Stimulated activated memory B cell treated with anti-CD40 and anti-IgM and Interleukin-4, amounts not matched to agents 10 μg/mL and 1 μg/mL and 100 μg/mL, for 72 hours (primary cell): ENCODE measurements at regions not wholly inside any gene's neighbourhood (a gene's known extent, or its start where the extent isn't known, plus 50 kb on each side); places are given as distances from the start of the nearest gene placed in this dataset.
"Not testable (repeated sequence)": the region's sequence is repeated elsewhere in the genome, so short reads cannot be mapped to it uniquely, and the experiment has no call there.

Experiments used
- ATAC-seq: fragments of 150-1000 bp; cut with Tn5 transposase; 2 replicates; pipeline ENCODE4 v1.10.0; 2021
- H3K27ac Mint-ChIP-seq: one replicate; pipeline ENCODE4 v1.8.0; 2022; ENCODE audit warnings: mild to moderate bottlenecking, mixed read lengths
- H3K27me3 Mint-ChIP-seq: one replicate; pipeline ENCODE4 v1.8.0; 2022; ENCODE audit warnings: mixed read lengths
- H3K36me3 Mint-ChIP-seq: one replicate; pipeline ENCODE4 v1.8.0; 2022; ENCODE audit warnings: mixed read lengths
- H3K4me1 Mint-ChIP-seq: one replicate; pipeline ENCODE4 v1.8.0; 2022; ENCODE audit warnings: mixed read lengths
- H3K4me3 Mint-ChIP-seq: one replicate; pipeline ENCODE4 v1.8.0; 2022; ENCODE audit warnings: mild to moderate bottlenecking, moderate library complexity, mixed read lengths
- H3K9me3 Mint-ChIP-seq: one replicate; pipeline ENCODE4 v1.8.0; 2022; ENCODE audit warnings: mixed read lengths

DNA sequence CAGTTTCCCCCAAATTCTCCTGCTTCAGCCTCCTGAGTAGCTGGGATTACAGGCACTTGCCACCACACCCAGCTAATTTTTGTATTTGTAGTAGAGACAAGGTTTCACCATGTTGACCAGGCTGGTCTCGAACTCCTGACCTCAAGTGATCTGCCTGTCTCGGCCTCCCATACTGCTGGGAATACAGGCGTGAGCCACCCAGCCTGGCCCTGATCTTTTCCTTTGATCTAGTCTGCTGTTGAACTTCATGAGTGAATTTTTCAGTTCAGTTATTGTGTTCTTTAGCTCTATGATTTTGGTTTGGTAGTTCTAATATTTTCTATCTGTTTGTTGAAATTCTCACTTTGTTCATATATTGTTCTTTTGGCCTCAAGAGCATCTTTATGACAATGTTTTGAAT lies 83.4 kb upstream of the RAP2C start:
- not testable (repeated sequence) for ATAC-seq, H3K4me1 Mint-ChIP-seq, H3K27me3 Mint-ChIP-seq, H3K4me3 Mint-ChIP-seq, H3K27ac Mint-ChIP-seq, H3K9me3 Mint-ChIP-seq
- H3K36me3 Mint-ChIP-seq, result peaks cover 30% of the 10 kb centered on the region

DNA sequence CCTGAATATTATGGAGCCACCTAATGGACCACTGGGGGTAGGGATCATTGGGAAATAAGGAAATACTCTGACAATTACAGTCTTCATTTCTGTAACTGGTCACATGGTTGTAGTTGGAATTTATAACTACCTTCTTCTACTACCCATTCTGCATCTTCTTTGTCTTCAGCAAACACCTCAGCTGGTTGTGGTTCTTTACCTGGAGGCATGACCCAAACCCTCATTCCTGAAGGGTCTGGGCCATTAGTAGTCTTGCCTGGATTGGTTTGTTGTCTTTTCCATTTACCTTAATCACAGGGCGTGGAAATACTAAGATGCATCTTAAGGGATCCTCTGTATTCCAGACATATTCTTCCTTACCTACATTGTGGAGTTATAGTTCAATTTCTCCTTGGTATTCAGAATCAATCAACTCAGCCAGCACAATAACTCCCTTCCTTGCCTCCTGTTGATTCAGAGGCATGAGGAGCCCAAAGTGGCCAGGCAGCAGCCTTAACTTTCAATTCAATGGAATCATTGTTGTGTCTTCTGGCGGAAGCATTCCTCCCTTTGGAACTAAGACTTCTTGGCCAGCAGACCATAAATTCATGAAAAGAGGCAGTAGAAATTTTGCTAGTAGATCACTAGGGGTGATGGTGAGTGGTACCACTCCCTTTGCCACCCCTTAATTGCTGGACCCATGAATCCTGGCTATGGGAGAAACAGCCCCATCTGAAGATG lies 75.7 kb upstream of the RAP2C start:
- no peaks in the 10 kb centered on the region for H3K9me3 Mint-ChIP-seq
- no peak for ATAC-seq
- no peaks in the 10 kb centered on the region for H3K27me3 Mint-ChIP-seq
- H3K4me1 Mint-ChIP-seq, result no peaks in the 10 kb centered on the region
- H3K36me3 Mint-ChIP-seq, result no peaks in the 10 kb centered on the region
- H3K27ac Mint-ChIP-seq, result no peak overlapping the region
- H3K4me3 Mint-ChIP-seq, result no peak overlapping the region

DNA sequence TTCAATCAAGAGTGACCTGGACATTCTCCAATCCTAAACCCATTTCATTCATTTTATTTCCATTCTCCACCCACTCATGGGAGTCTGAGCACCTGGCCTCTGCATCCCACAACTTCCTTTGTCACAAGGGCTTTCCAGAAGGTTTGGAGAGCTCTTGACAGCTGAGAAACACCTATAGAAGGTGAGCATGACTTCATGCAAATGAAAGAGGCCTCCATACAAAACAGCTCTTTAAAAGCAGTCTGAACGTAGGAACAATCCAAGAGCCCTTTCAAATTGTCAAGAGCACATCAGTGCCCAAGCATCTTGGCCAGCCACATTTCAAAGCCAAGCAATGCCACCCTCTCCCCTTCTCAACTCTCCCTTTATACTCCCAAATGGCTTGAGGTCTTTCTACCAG lies 74.9 kb upstream of the RAP2C start:
- no peak for ATAC-seq
- no peaks in the 10 kb centered on the region for H3K36me3 Mint-ChIP-seq
- H3K4me1 Mint-ChIP-seq, result no peaks in the 10 kb centered on the region
- H3K27me3 Mint-ChIP-seq, result no peaks in the 10 kb centered on the region
- H3K4me3 Mint-ChIP-seq, result no peak overlapping the region
- H3K27ac Mint-ChIP-seq, result no peak overlapping the region
- no peaks in the 10 kb centered on the region for H3K9me3 Mint-ChIP-seq

DNA sequence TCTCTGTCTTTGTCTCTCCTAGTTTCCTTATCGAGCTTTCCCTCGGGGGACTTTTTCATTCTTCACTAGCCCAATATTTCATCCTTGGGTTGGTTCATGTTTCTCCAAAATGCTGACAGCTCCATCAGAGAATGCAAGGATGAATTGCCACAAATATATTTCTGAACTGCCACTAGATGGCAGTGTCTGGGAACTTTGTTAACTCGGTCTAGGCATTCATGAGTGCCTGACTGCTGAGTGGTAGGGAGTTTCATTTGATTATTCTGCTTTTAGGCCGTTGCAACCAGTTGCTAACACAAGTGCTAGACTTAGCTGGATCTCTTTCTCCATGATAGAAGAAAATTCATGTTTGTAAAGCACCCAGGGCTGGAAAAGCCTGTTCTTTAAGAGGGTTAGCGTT lies 73.5 kb upstream of the RAP2C start:
- H3K4me1 Mint-ChIP-seq, result no peaks in the 10 kb centered on the region
- no peaks in the 10 kb centered on the region for H3K27me3 Mint-ChIP-seq
- no peaks in the 10 kb centered on the region for H3K36me3 Mint-ChIP-seq
- H3K9me3 Mint-ChIP-seq, result no peaks in the 10 kb centered on the region
- H3K4me3 Mint-ChIP-seq, result no peak overlapping the region
- no peak overlapping the region for H3K27ac Mint-ChIP-seq
- peak; percentile 45 for ATAC-seq

DNA sequence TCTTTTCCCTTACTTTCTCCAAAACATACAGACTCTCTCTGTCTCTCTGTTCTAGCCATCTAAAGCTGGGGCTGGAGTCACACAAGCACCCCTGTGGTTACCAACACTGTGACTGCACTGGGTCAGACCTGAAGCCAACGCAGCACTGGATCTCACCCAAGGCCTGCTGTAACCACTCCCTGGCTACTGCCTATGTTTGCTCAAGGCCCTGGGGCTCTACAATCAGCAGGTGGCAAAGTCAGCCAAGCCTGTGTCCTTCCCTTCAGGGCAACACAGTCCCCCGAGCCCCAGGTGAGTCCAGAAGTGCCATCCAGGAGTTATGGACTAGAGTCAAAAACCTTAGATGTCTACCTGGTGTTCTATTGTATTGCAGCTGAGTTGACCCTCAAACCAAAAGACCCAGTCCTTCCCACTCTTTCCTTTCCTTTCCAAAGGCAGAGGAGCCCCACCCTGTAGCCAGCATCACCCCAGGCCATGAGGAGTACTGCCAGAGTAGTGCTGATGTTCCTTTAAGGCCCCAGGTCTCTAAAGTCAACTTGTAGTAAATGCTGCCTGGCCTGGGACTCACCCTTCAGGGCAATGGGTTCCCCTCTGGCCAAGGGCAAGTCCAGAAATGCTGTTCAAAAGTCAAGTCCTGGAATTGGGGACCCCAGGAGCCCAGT lies 58.8 kb upstream of the RAP2C start:
- Mint-ChIP-seq H3K4me3 (no peak overlapping the region), H3K9me3 (no peaks in the 10 kb centered on the region), H3K4me1 (no peaks in the 10 kb centered on the region), H3K36me3 (no peaks in the 10 kb centered on the region), H3K27me3 (no peaks in the 10 kb centered on the region), H3K27ac (no peak overlapping the region)
- ATAC-seq, result no peak

DNA sequence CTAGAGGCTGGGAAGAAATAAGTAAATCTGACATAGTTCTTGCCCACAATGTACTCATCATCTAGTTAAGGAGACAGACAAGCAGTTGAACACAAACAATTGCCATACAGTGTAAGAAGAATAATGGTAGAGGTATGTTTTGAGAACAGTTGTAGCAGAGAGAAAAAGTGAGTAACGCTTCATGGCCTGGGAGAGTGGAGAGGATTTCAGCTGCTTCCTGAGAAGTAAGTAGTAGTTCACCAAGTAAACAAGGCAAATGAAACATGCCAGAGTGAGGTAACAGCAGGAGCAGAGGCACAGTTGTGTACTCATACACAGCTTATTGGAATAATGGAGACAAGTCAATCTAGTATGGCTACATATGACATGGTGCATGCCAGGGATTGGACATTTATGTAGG lies 53.6 kb upstream of the RAP2C start:
- no peaks in the 10 kb centered on the region for H3K4me1 Mint-ChIP-seq
- no peak for ATAC-seq

DNA sequence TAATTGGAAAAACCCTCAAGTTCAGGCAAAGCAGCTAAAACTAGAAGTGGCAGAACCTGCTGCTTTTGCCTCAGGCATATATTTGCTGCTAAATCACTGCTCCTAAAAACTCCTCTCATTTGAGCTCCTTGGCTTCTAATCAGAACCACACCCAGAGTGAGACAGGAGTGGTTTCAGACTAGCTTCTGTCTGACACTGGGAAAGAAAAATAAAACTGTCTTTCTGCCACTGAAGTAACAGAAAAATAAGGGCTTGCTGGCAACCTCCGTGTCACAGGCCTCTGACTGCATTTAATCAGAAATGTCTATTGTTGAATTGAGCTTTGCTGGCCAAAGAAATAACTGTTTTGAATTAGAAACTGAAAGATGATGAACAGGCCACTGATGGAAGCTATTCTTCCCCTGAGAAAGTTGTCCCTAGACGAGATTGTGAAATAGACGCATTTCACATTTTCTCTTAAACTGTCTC lies 52.1 kb upstream of the RAP2C start:
- Mint-ChIP-seq H3K36me3 (peaks cover 5% of the 10 kb centered on the region), H3K4me1 (no peaks in the 10 kb centered on the region), H3K9me3 (no peaks in the 10 kb centered on the region), H3K4me3 (no peak overlapping the region), H3K27ac (no peak overlapping the region), H3K27me3 (no peaks in the 10 kb centered on the region)
- no peak for ATAC-seq

More for the DNA sequence above, 53.6 kb upstream of the RAP2C start:
- no peaks in the 10 kb centered on the region for H3K9me3 Mint-ChIP-seq
- H3K36me3 Mint-ChIP-seq, result peaks cover 5% of the 10 kb centered on the region
- H3K4me3 Mint-ChIP-seq, result no peak overlapping the region
- no peak overlapping the region for H3K27ac Mint-ChIP-seq
- H3K27me3 Mint-ChIP-seq, result no peaks in the 10 kb centered on the region

DNA sequence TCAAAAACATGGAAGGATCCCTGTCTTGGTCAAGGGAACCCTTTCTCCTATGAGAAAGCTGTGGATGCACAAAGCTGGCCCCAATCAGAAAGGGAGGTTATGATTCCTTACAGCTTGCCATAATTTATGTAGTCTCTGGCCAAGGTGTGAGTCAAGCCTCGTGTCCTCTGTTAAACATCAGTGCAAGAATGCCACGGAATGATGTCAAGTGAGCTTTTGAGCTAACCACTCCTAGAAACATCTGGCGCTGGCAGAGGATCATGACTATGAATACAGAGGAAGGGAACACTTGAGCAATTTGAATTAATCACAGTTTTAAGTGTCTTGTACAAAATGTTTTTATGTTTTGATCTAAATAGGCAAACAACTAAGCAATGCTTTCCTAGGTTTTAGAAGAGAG lies 51.5 kb upstream of the RAP2C start:
- H3K4me1 Mint-ChIP-seq, result no peaks in the 10 kb centered on the region
- no peak overlapping the region for H3K4me3 Mint-ChIP-seq
- H3K36me3 Mint-ChIP-seq, result peaks cover 5% of the 10 kb centered on the region
- no peaks in the 10 kb centered on the region for H3K27me3 Mint-ChIP-seq
- H3K9me3 Mint-ChIP-seq, result no peaks in the 10 kb centered on the region
- no peak overlapping the region for H3K27ac Mint-ChIP-seq
- ATAC-seq, result no peak

DNA sequence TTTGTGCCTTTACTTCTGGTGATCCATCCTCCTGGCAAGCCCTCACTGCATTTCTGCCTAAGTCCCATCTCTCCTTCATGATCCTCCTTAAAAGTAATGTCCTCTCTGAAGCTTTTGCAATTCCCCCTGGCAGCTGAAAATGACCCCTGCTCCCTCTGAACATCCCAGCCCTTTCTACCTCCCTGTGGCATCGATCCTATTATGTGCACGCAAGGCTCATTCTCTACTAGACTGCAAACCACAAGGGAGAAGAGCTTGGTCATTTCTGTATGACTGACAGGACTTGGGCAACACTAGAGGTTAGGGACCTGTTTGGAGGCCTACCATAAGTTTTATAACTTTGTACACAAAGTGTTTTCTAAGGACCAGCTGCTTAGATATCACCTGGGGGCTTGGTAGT lies 50.8 kb upstream of the RAP2C start:
- no peaks in the 10 kb centered on the region for H3K4me1 Mint-ChIP-seq

More for the DNA sequence above, 50.8 kb upstream of the RAP2C start:
- Mint-ChIP-seq H3K36me3 (peaks cover 5% of the 10 kb centered on the region), H3K27ac (no peak overlapping the region), H3K9me3 (no peaks in the 10 kb centered on the region), H3K27me3 (no peaks in the 10 kb centered on the region), H3K4me3 (no peak overlapping the region)
- no peak for ATAC-seq
